ENCODE measurements at regions not wholly inside any gene's neighbourhood (a gene's known extent, or its start where the extent isn't known, plus 50 kb on each side); places are given as distances from the start of the nearest gene placed in this dataset.

DNA sequence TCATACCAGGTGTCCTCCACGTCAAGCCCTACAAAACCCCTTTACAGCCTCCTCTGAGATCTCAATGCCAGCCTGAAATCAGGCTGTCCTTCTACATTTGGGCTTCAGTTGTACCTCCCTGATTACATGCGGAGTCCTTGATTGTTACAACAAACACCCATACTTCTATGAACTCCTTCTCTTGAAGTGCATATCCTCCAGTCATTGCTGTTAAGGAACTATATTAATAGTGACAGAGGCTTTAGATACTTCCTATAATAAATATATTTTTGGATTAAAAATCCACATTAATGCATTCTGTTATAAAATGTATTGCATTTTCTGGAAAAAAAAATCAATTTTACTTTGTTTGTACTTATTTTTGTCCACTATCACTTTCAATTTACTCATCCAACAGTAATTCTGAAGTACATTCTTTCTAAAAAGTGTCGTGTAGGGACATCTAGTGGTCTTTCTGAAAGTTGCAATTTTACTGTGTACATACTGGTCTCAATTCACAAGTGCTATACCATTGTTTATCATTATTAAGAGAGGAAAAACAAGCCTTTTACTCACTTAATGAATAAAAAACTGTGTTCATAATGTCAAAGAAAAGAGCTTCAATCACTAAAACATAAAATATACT lies 316.4 kb downstream of the DSEL start:
- Histone ChIP-seq H3K4me1 (ENCODE audit: control insufficient read depth in 4 of 4, insufficient read depth in 4 of 4, low read length in 3 of 4) (peaks cover 0 to 7% (median 3%) of the 10 kb centered on the region in 4 donors), H3K9me3 (ENCODE audit: control insufficient read depth in 4 of 4, low read length in 3 of 4) (no peaks in the 10 kb centered on the region), H3K27me3 (ENCODE audit: control insufficient read depth in 4 of 4, insufficient read depth in 4 of 4, low read length in 3 of 4) (peaks cover 0 to 5% (median 0%) of the 10 kb centered on the region in 4 donors), H3K36me3 (ENCODE audit: control insufficient read depth in 4 of 4, insufficient read depth in 3 of 4, low read depth in 1 of 4, low read length in 3 of 4) (no peaks in the 10 kb centered on the region), H3K4me3 (ENCODE audit: low read depth in 1 of 3, low read length in 3 of 3) (no peak overlapping the region), H3K27ac (ENCODE audit: low read depth in 1 of 2, low read length in 2 of 2) (no peak overlapping the region), H3K9ac (ENCODE audit: low read depth in 1 of 2, low read length in 2 of 2) (peak overlapping the region; percentile 4 to 7)
- WGBS = 33% methylated on average over 3 of the region's 3 CpGs
- no peak for DNase-seq (ENCODE audit: low spot score)
- no peak for TF ChIP-seq SP1 (IDR thresholded peaks at IDR 0.05)
- peak; percentile 33 for TF ChIP-seq FOXA2 (IDR thresholded peaks at IDR 0.05)
- TF ChIP-seq RAD21 (IDR thresholded peaks at IDR 0.05) = peak; percentile 91 to 92
- no peak for TF ChIP-seq HNF4A (conservative IDR thresholded peaks at IDR 0.05)
- TF ChIP-seq, protein P1, sequence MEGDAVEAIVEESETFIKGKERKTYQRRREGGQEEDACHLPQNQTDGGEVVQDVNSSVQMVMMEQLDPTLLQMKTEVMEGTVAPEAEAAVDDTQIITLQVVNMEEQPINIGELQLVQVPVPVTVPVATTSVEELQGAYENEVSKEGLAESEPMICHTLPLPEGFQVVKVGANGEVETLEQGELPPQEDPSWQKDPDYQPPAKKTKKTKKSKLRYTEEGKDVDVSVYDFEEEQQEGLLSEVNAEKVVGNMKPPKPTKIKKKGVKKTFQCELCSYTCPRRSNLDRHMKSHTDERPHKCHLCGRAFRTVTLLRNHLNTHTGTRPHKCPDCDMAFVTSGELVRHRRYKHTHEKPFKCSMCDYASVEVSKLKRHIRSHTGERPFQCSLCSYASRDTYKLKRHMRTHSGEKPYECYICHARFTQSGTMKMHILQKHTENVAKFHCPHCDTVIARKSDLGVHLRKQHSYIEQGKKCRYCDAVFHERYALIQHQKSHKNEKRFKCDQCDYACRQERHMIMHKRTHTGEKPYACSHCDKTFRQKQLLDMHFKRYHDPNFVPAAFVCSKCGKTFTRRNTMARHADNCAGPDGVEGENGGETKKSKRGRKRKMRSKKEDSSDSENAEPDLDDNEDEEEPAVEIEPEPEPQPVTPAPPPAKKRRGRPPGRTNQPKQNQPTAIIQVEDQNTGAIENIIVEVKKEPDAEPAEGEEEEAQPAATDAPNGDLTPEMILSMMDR (IDR thresholded peaks at IDR 0.05; ENCODE audit: low read depth, low read length, missing input control) = peak; percentile 74
- TF ChIP-seq, protein P2, sequence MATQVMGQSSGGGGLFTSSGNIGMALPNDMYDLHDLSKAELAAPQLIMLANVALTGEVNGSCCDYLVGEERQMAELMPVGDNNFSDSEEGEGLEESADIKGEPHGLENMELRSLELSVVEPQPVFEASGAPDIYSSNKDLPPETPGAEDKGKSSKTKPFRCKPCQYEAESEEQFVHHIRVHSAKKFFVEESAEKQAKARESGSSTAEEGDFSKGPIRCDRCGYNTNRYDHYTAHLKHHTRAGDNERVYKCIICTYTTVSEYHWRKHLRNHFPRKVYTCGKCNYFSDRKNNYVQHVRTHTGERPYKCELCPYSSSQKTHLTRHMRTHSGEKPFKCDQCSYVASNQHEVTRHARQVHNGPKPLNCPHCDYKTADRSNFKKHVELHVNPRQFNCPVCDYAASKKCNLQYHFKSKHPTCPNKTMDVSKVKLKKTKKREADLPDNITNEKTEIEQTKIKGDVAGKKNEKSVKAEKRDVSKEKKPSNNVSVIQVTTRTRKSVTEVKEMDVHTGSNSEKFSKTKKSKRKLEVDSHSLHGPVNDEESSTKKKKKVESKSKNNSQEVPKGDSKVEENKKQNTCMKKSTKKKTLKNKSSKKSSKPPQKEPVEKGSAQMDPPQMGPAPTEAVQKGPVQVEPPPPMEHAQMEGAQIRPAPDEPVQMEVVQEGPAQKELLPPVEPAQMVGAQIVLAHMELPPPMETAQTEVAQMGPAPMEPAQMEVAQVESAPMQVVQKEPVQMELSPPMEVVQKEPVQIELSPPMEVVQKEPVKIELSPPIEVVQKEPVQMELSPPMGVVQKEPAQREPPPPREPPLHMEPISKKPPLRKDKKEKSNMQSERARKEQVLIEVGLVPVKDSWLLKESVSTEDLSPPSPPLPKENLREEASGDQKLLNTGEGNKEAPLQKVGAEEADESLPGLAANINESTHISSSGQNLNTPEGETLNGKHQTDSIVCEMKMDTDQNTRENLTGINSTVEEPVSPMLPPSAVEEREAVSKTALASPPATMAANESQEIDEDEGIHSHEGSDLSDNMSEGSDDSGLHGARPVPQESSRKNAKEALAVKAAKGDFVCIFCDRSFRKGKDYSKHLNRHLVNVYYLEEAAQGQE (IDR thresholded peaks at IDR 0.05) = no peak

DNA sequence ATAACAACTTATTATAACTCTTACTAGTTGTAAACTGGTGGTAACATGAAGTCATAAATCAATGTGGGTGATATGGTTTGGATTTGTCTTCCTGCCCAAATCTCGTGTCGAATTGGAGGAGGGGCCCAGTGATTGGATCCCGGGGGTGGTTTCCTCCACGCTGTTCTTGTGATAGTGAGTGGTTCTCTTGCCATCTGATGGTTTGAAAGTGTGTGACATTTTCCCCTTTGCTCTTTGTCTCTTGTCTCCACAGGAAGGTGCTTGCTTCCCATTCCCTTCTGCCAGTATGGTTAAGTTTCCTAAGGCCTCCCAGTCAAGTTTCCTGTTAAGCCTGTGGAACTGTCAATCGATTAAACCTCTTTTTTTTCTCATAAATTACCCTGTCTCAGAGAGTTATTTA lies 321.6 kb downstream of the DSEL start:
- peaks cover 0 to 9% (median 2%) of the 10 kb centered on the region in 4 donors for H3K4me1 ChIP-seq (ENCODE audit: control insufficient read depth in 4 of 4, insufficient read depth in 4 of 4, low read length in 3 of 4)
- DNase-seq (ENCODE audit: low spot score) = no peak
- no peak overlapping the region for H3K4me3 ChIP-seq (ENCODE audit: low read depth in 1 of 3, low read length in 3 of 3)
- H3K27ac ChIP-seq (ENCODE audit: low read depth in 1 of 2, low read length in 2 of 2) = no peak overlapping the region
- no peaks in the 10 kb centered on the region for H3K9me3 ChIP-seq (ENCODE audit: control insufficient read depth in 4 of 4, low read length in 3 of 4)
- no peak for TF ChIP-seq TAF1 (conservative IDR thresholded peaks at IDR 0.05)
- no peak for TF ChIP-seq SP1 (IDR thresholded peaks at IDR 0.05)
- TF ChIP-seq NR2F2 (IDR thresholded peaks at IDR 0.05) = no peak
- no peak for TF ChIP-seq GABPA (IDR thresholded peaks at IDR 0.05 in 1 of 2, conservative IDR thresholded peaks at IDR 0.05 in 1 of 2)
- no peak for TF ChIP-seq RXRA (IDR thresholded peaks at IDR 0.05)
- TF ChIP-seq, protein P2 (IDR thresholded peaks at IDR 0.05) = no peak
- no peak for TF ChIP-seq FOXA2 (IDR thresholded peaks at IDR 0.05)
- no peak for TF ChIP-seq JUND (IDR thresholded peaks at IDR 0.05)
- no peak for TF ChIP-seq YY1 (IDR thresholded peaks at IDR 0.05)
- TF ChIP-seq, protein P1 (IDR thresholded peaks at IDR 0.05; ENCODE audit: low read depth, low read length, missing input control) = no peak
- TF ChIP-seq HNF4A (conservative IDR thresholded peaks at IDR 0.05) = no peak
- TF ChIP-seq, protein P3, sequence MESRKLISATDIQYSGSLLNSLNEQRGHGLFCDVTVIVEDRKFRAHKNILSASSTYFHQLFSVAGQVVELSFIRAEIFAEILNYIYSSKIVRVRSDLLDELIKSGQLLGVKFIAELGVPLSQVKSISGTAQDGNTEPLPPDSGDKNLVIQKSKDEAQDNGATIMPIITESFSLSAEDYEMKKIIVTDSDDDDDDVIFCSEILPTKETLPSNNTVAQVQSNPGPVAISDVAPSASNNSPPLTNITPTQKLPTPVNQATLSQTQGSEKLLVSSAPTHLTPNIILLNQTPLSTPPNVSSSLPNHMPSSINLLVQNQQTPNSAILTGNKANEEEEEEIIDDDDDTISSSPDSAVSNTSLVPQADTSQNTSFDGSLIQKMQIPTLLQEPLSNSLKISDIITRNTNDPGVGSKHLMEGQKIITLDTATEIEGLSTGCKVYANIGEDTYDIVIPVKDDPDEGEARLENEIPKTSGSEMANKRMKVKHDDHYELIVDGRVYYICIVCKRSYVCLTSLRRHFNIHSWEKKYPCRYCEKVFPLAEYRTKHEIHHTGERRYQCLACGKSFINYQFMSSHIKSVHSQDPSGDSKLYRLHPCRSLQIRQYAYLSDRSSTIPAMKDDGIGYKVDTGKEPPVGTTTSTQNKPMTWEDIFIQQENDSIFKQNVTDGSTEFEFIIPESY (IDR thresholded peaks at IDR 0.05) = no peak
- TF ChIP-seq, protein P4, sequence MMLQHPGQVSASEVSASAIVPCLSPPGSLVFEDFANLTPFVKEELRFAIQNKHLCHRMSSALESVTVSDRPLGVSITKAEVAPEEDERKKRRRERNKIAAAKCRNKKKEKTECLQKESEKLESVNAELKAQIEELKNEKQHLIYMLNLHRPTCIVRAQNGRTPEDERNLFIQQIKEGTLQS (IDR thresholded peaks at IDR 0.05) = no peak
- no peak for TF ChIP-seq FOXA1 (IDR thresholded peaks at IDR 0.05)
- no peak for TF ChIP-seq HNF4G (IDR thresholded peaks at IDR 0.05)
- no peak for TF ChIP-seq EGR1 (IDR thresholded peaks at IDR 0.05; ENCODE audit: low read depth in 2 of 2)
- TF ChIP-seq RAD21 (IDR thresholded peaks at IDR 0.05) = no peak
- TF ChIP-seq, protein P5, sequence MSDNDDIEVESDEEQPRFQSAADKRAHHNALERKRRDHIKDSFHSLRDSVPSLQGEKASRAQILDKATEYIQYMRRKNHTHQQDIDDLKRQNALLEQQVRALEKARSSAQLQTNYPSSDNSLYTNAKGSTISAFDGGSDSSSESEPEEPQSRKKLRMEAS (IDR thresholded peaks at IDR 0.05) = no peak
- WGBS = 63% methylated on average over 5 of the region's 5 CpGs
- no peaks in the 10 kb centered on the region for H3K36me3 ChIP-seq (ENCODE audit: control insufficient read depth in 4 of 4, insufficient read depth in 3 of 4, low read depth in 1 of 4, low read length in 3 of 4)
- no peak overlapping the region for H3K9ac ChIP-seq (ENCODE audit: low read depth in 1 of 2, low read length in 2 of 2)
- no peaks in the 10 kb centered on the region for H3K27me3 ChIP-seq (ENCODE audit: control insufficient read depth in 4 of 4, insufficient read depth in 4 of 4, low read length in 3 of 4)

Measured in liver (tissue), 8 donors.